Esophagus mucosa (tissue), 1 donor: ENCODE measurements at regions not wholly inside any gene's neighbourhood (a gene's known extent, or its start where the extent isn't known, plus 50 kb on each side); places are given as distances from the start of the nearest gene placed in this dataset.
"Not testable (repeated sequence)": the region's sequence is repeated elsewhere in the genome, so short reads cannot be mapped to it uniquely, and the experiment has no call there.

Experiments used
- ATAC-seq: fragments of 200-7000 bp; cut with Tn5 transposase; one replicate; pipeline ENCODE4 v1.9.1; 2020
- donor health status: DM: yes; HTN: yes; CAD: no.

GRCh38 chr6:164692772-164693510 lies 616.5 kb downstream of the C6orf118 start:
- no peak for ATAC-seq

- no peak for ATAC-seq
Measured at GRCh38 chr6:164690702-164691500, 618.5 kb downstream of the C6orf118 start.

- ATAC-seq, result no peak
Measured at GRCh38 chr6:164690241-164690640, 619.2 kb downstream of the C6orf118 start.

GRCh38 chr6:164665328-164665727 lies 644.1 kb downstream of the C6orf118 start:
- no peak for ATAC-seq

- ATAC-seq, result no peak
Measured at GRCh38 chr6:164663634-164664033, 645.8 kb downstream of the C6orf118 start.

- no peak for ATAC-seq
Measured at GRCh38 chr6:164661716-164662115, 647.7 kb downstream of the C6orf118 start.

GRCh38 chr6:164660781-164661180 lies 648.6 kb downstream of the C6orf118 start:
- no peak for ATAC-seq

- ATAC-seq, result no peak
Measured at GRCh38 chr6:164640956-164641355, 668.4 kb downstream of the C6orf118 start.

- no peak for ATAC-seq
Measured at GRCh38 chr6:164628302-164628931, 681.0 kb downstream of the C6orf118 start.

GRCh38 chr6:164616917-164617524 lies 692.4 kb downstream of the C6orf118 start:
- ATAC-seq, result no peak

GRCh38 chr6:164612751-164613150 lies 696.7 kb downstream of the C6orf118 start:
- ATAC-seq, result no peak

- not testable (repeated sequence) for ATAC-seq
Measured at GRCh38 chr6:164610859-164611258, 698.5 kb downstream of the C6orf118 start.

- ATAC-seq, result not testable (repeated sequence)
Measured at GRCh38 chr6:164602415-164602814, 707.0 kb downstream of the C6orf118 start.

GRCh38 chr6:164581563-164581962 lies 727.8 kb downstream of the C6orf118 start:
- no peak for ATAC-seq

- ATAC-seq, result no peak
Measured at GRCh38 chr6:164579035-164579434, 730.4 kb downstream of the C6orf118 start.

- no peak for ATAC-seq
Measured at GRCh38 chr6:164578616-164579015, 730.8 kb downstream of the C6orf118 start.

GRCh38 chr6:164570801-164571200 lies 738.6 kb downstream of the C6orf118 start:
- no peak for ATAC-seq

- no peak for ATAC-seq
Measured at GRCh38 chr6:164569509-164569908, 739.9 kb downstream of the C6orf118 start.

GRCh38 chr6:164563924-164564323 lies 745.5 kb downstream of the C6orf118 start:
- no peak for ATAC-seq

- ATAC-seq, result no peak
Measured at GRCh38 chr6:164561656-164562055, 747.7 kb downstream of the C6orf118 start.

GRCh38 chr6:164554700-164555476 lies 754.5 kb downstream of the C6orf118 start:
- ATAC-seq, result no peak

GRCh38 chr6:164554226-164554625 lies 755.2 kb downstream of the C6orf118 start:
- ATAC-seq, result no peak
